ENCODE measurements at regions not wholly inside any gene's neighbourhood (a gene's known extent, or its start where the extent isn't known, plus 50 kb on each side); places are given as distances from the start of the nearest gene placed in this dataset.

DNA sequence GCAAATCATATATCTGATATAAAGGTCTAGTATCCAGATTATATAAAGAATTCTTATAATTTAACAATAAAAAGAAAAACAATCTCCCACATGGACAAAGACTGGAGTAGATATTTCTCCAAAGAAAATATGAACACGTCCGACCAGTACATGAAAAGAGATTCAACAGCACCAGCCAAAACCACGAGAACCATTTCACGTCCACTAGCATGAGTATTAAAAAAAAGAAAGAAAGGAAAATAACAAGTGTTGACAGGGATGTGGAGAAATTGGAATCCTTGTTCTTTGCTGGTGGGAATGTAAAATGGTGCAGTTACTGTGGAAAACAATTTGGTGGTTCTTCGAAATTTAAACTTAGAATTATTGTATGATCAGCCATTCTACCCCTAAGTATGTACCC lies 432.7 kb upstream of the TRIB2 start:
- no peak for DNase-seq (ENCODE audit: low read depth in 2 of 2)

DNA sequence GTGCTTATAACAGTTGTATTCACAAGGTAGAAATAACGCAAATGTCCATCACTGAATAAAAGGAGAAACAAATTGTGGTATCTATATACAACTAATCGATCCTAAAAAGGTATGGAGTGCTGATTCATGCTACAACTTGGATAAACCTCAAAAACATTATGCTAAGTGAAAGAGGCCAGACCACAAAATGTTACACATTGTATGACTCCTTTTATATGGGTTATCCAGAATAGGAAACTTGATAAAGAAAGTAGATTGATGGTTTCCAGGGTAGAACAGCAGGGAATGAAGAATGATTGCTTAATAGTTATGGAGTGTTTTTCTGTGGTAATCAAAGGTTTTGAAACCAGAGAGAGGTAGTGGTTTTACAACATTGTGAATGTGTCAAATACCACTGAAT lies 432.2 kb upstream of the TRIB2 start:
- no peak for DNase-seq (ENCODE audit: low read depth in 2 of 2)

GRCh38 chr2:12286347-12286746 lies 430.4 kb upstream of the TRIB2 start:
- DNase-seq (ENCODE audit: low read depth in 2 of 2) = no peak

DNA sequence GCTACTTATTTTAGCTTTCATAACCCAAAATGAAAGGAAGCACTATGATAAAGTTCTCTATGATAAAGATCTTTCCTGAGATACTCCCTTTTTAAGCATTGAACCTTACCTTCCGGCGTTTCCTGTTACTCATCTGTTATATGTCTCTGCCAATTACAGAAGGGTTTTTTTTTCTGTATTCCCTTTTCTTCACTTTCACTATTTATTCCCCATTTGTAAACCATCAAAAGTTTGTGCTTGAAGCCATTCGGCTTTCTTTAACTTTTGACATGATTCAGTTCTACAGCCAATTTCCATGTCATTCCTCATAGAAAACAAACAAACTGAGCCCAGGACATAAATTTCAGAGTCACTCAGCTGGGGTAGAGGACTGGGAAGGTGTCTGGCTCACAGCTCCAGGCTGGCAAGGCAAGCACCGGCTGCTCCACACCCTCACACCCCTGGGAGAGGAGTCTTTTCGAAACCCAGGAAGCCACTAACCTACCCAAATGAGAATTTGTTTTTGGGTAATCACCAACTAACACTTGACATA lies 429.4 kb upstream of the TRIB2 start:
- DNase-seq (ENCODE audit: low read depth in 2 of 2) = no peak

GRCh38 chr2:12288048-12288447 lies 428.7 kb upstream of the TRIB2 start:
- DNase-seq (ENCODE audit: low read depth in 2 of 2) = no peak

DNA sequence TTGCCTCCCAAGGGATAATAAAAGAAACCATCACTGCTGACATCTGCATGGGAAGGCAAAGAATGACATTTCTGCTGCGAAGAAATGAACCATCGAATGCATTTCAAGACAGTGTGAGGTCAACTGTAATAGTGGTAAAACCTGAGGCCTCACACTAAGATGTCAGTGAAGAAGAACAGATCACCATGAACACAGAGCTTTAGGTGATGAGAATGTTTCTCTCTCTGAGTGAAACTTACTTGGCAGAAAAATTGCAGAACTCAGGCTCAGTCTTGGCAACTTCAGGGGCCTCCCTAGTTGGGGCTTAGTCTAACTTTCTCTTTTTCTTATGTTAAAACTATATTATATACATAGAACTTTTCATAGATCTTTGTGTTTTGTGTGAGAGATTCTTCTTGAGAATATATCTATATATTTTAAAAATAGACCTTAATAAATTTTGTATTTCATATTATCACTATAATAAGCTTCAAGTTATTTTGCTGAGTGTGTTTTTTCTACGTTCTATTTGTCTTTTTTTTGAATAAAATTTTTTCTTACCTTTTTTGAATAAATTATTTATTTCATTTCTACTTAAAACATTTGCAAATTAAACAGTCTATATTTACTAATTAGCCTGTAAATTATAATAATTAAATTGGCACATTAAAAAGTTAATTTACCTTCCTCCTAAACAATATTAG lies 427.5 kb upstream of the TRIB2 start:
- DNase-seq (ENCODE audit: low read depth in 2 of 2) = no peak

- no peak for DNase-seq (ENCODE audit: low read depth in 2 of 2)
Observed at GRCh38 chr2:12291303-12291702, 425.4 kb upstream of the TRIB2 start.

DNA sequence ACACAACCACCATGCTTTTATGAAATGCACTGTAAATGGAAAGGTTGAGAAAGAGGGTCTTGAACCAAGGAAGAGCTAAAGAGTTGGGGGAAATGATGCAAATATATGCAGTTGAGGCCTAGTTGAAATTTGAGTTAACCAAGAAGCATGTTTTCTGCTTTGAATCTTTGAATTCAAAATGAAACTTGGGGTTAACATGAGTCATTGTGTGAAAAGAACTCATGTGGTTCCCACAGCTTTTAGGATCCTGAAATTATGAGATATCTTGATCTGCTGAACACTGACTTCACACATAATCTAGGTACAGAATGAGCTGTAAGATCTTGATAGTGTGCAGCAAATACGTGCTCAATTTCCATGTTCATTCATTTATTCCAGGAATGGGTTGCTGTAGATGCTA lies 422.9 kb upstream of the TRIB2 start:
- DNase-seq (ENCODE audit: low read depth in 2 of 2) = no peak

DNA sequence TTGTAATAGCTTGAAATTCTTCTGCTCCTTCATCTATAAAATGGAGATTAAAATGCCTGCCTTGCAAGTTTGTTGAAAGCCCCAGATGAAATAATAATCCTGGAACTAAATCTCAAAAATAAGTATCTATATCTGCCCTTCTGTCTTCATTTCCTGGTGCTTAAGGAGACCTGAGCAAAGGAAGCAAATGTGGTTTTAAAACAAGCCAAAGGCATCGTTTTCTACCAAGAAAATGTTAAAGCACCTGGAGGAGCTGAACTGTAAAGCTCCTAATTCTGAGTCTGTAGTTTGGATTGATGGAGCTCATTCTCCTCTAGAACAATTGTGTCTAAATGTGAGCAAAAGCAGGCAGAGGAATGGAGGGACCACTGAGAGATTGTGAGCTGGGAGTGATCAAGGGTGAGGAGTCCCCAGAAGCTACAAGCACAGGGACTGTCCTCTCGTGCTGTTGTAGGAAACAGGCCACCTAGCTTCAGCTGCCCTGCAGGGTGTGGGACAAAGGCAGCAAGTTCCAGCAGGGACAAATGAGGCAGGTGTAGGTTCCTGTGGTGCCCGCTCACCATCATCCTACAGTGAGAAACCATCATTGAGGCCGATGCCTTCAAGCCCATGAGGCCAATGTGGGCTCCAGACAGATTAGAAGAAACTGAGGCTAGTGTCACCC lies 420.7 kb upstream of the TRIB2 start:
- DNase-seq (ENCODE audit: low read depth in 2 of 2) = no peak

DNA sequence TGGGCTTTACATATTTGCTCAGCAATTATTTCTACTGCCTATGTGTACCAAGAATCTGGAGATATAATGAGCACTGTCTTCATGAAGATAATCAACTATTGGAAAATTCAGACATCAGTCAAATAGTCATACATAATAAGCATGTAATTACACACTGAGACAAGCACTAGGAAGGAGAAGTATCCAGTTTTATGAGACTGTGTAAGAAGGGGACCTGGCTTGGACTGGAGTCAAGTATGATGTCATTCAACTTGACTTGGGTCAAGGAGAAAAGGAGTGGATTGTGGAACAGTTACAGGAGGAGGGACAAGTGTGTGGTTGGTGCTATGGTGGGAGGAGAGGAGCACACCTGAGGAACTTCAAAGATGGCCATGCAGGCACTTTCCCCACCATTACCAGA lies 419.8 kb upstream of the TRIB2 start:
- no peak for DNase-seq (ENCODE audit: low read depth in 2 of 2)

DNA sequence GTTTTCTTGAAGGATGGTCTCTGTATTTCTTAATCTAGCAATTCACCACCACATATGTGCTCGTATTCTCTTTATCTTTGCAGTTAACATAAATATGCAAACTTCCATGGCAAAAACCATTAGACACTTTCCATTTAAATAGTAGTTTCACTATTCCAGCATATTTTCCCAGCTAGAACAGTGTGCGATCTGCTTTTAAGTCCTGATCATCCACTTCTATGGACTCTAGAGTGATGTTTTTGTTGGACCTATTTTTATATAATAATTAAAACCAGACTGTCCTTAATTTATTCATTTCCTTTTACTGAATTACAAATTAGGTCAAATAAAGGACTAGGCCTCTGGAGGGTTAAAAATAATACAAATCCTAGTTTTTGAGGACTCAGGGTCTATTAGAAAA lies 418.4 kb upstream of the TRIB2 start:
- DNase-seq (ENCODE audit: low read depth in 2 of 2) = no peak

GRCh38 chr2:12299431-12299830 lies 417.3 kb upstream of the TRIB2 start:
- DNase-seq (ENCODE audit: low read depth in 2 of 2) = no peak

DNA sequence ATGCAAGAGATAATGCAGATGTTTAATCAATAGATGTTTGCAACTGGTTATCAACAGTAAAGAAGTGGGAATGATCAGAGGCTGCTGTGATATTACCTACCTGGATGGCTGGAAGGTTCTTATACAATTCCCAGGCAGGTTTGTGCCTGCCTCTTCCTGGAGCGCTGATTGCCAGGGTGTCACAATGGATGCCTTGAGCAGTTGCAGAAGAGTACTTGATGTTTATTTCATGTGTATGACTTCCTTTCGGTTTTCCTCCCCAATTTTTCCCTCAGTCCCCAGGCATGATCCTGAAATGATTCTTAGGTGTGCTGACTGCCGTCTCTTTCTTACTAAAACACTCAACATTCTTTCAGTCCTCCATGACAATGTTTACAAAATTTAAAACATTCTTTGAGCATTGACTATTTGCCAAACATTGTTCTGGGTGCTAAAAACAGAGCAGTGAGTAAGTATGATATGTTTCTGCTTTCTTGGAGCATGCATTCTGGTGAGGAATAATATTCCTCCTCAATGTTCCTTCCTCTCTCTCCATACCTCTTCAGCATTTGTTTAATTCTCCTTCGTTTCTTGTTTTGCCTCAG lies 416.6 kb upstream of the TRIB2 start:
- DNase-seq (ENCODE audit: low read depth in 2 of 2) = no peak

GRCh38 chr2:12300927-12301326 lies 415.8 kb upstream of the TRIB2 start:
- DNase-seq (ENCODE audit: low read depth in 2 of 2) = no peak

GRCh38 chr2:12302140-12302539 lies 414.6 kb upstream of the TRIB2 start:
- DNase-seq (ENCODE audit: low read depth in 2 of 2) = no peak

DNA sequence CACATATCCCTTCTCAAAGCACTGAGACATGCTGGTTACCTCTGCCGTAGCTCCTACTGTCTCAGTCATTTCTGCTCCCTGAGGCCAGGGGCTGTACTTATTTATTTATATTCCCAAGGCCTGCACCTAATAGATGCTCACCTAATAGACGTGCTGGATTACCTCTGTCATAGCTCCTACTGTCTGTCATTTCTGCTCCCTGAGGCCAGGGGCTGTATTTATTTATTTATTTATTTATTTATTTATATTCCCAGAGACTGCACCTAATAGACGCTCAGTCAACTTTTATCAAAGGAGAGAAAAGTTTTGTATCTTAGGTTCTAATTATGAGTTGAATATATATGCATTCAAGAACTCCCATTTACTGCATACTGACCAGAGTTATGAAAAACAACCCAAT lies 414.0 kb upstream of the TRIB2 start:
- DNase-seq (ENCODE audit: low read depth in 2 of 2) = no peak

DNA sequence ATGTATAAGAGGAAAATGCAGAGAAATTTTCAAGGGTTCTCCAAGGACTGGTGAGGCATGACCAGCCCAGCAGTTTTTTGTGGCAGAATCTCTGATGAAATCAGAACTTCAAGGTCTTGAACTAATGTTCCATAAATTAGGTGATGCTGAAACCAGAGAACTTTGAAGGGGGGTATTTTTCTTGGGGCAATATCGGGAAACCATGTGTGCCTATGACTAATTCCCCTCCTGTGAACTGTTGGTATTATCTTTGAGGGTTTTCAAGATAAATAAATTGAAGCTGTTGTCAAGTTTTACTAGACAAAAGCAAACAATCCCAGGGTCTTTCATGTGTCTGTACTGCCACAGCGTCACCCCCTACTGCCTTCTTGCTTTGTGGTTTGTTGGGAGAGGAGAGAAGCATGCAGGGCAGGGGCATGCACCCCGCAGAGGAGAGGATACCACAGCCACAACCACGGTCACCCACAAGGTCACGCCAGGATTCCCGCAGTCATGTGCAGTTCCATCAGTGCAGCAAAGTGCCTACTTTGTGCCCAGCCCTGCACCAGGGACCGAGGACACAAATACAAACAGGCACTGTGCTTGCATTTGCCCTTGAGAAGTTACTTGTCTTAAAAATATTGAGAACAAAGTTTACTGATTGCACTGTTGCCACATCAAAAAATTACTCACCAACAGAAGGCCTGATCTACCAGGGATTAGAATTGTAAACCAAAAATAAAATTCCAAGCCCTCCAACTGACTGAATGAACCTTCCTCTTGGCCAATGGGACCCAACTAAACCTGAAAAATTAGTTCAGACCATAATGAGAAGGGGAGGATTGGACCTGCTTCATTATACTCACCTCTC lies 413.3 kb upstream of the TRIB2 start:
- DNase-seq (ENCODE audit: low read depth in 2 of 2) = no peak

DNA sequence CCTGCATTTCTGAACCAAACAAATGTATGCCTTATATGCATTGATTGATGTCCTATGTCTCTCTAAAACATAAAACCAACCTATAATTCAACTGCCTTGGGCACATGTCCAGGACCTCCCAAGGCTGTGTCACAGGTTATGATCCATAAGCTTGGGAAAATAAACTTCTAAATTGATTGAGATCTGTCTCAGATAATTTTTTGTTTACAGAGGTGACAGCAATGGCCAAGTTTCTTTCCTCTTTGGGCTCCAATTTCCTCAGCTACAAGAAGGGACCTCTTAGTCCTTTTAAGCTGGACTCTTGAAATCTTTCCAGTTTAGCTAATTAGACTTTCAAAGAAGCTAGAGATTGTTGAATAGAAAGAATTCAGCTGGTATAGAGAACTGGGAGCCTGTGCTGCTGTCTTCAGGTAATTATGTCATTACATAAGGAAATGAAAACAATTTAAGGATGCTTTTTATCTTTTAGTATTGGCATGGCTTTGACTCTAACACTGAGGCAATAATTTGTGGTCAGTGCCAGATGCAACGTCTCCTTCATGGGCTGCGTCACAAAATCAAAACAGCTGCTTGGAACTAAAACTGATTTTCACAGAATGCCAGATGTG lies 412.1 kb upstream of the TRIB2 start:
- no peak for DNase-seq (ENCODE audit: low read depth in 2 of 2)

GRCh38 chr2:12305931-12306330 lies 410.8 kb upstream of the TRIB2 start:
- no peak for DNase-seq (ENCODE audit: low read depth in 2 of 2)

DNA sequence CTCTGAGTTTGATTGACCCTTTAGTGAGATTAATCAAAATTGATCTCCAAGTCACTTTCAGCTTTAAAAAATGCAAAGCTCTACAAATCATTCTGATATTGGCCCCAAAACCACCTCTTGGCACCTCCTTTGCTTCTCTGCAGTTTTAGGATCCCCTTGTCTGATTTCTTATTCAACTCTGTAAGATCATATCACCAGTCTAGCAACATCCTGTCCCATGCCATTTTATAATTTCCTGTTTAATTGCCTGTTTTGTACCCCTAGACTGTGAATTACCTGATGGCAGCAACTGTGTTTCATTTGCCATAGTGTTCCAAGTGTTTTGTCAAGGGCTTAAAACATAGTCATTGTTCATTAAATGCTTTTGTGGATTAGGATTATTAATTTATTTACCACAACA lies 406.3 kb upstream of the TRIB2 start:
- DNase-seq (ENCODE audit: low read depth in 2 of 2) = no peak

GRCh38 chr2:12313445-12314126 lies 403.1 kb upstream of the TRIB2 start:
- no peak for DNase-seq (ENCODE audit: low read depth in 2 of 2)
